ENCODE measurements at regions not wholly inside any gene's neighbourhood (a gene's known extent, or its start where the extent isn't known, plus 50 kb on each side); places are given as distances from the start of the nearest gene placed in this dataset.

- no peak for TF ChIP-seq CTCF (IDR thresholded peaks at IDR 0.05; ENCODE audit: insufficient read depth, low read length, poor library complexity, severe bottlenecking)
- TF ChIP-seq EZH2phosphoT487 (conservative IDR thresholded peaks at IDR 0.05; ENCODE audit: low read length) = no peak
Observed at GRCh38 chr13:68081061-68081460, 850.9 kb upstream of the PCDH9 start.
